Activated CD4-positive, alpha-beta T cell treated with anti-CD3 and anti-CD28 coated beads, Interleukin-2, amount 50 U/mL, for 48 hours (primary cell): ENCODE measurements at regions not wholly inside any gene's neighbourhood (a gene's known extent, or its start where the extent isn't known, plus 50 kb on each side); places are given as distances from the start of the nearest gene placed in this dataset.

Experiments
- DNase-seq, 2 experiments: peaks; one replicate each; pipeline ENCODE4 v3.0.0-alpha.2; 2020

DNA sequence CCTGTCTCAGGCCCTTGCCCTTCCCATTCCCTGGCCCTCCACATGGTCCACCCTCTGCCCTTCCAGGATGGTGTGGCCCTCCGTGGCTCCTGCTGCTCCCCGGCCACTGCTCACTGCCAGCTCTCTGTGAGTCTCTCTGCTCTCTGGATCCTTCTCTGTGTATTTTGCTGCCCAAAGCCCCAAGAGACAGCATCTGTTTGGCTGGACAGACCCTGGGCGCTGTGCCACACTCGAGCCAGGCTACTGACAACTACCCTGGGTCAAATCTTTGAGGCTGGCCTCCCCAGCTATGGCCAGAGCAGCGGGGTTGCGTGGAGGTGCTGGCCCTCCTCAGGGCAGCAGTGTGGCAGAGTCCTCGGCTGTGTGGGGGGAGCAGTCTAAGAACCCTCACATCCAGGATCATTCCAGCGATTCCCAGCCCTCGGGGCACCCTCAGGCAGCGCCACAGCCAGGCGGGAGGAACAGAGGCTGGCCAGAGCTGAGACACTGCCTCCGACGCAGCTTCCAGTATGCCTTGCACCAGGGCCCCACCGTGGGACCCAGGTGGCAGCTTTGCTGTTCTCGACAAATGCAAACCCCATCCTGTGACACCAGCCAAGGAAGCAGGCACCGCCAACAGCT lies 139.4 kb upstream of the GLI2 start:
- DNase-seq, result no peak

GRCh38 chr2:120596990-120597594 lies 138.6 kb upstream of the GLI2 start:
- no peak for DNase-seq

GRCh38 chr2:120597595-120598193 lies 138.0 kb upstream of the GLI2 start:
- DNase-seq, result no peak

DNA sequence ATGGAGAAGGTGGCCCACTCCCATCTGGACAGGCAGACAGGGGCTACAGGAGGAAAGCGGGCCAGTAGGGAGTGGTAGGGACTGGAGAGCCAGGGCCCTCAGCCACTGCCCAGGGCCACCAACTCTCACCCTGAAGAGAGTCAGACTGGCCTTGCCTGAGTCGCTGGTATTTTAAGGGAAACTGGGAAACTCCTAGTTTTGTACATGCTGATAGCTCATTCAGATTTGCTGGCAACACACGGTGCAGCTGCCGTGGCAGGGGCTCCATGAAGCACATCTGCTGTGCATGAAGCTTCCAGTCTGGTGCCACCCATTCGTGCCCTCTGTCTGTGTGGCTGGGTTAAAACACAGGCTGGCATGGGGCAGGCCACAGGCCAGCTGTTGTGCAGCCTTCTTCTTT lies 137.3 kb upstream of the GLI2 start:
- DNase-seq, result no peak

GRCh38 chr2:120599072-120599471 lies 136.6 kb upstream of the GLI2 start:
- no peak for DNase-seq

GRCh38 chr2:120599656-120600055 lies 136.0 kb upstream of the GLI2 start:
- no peak for DNase-seq

DNA sequence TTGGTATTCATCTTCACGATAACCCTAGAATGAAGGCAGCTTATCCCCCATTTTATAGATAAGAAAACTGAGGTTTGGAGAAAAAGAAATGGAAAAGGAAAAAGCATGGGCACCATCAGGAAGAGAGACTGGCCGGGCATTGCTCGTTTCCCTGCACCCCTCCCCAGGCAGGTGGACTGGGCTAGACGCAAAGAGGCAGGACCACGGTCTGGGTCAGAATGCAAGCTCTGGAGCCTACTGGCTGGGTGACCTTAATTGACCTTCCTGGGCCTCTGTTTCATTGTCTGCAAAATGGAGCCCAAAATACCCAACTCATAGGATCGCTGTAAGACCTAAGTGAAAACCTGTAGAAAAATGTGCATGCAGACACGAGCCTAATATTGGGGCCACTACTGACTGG lies 135.3 kb upstream of the GLI2 start:
- no peak for DNase-seq

DNA sequence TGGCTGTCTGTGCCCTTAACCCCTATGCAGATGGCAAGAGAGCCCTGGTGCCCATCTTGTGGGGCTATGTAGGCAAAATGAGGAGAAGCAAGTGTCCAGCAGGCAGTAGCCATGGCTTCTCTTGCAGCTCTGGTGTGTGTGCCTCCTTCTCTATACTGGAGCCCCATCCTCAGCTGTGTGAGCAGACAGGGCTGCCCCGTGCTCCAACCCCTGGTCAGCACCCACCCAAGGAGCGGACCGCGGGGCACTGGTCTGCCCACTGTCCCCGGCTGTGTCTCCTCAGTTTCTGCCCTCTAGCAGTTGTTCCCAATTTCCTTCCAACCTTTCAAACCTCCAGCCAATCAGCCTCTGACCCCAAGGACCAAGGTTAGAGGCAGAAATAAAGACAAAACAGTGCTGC lies 134.9 kb upstream of the GLI2 start:
- DNase-seq, result no peak

DNA sequence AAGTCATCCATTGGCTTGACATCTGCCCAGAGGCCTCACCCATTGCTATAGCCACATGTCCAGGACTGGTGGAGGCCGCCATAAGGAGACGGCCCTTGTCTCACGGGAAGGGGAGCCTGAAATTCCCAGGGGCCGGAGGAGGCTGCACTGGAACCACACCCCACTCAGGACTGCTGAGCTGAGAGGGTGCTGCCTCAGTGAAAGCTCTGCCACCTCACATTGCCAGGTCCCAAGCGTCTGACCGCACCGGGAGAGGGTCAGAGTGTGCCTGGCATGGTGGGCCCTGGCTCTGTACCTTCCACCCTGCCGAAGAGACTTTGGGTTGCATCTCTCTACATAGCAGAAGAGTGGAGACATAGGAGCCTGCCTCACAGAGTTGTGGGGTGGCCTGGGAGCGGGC lies 134.1 kb upstream of the GLI2 start:
- no peak for DNase-seq

GRCh38 chr2:120602251-120602650 lies 133.4 kb upstream of the GLI2 start:
- no peak for DNase-seq

- no peak for DNase-seq
Observed at GRCh38 chr2:120604767-120605166, 130.9 kb upstream of the GLI2 start.

- DNase-seq, result no peak
Observed at GRCh38 chr2:120605231-120605935, 130.3 kb upstream of the GLI2 start.

DNA sequence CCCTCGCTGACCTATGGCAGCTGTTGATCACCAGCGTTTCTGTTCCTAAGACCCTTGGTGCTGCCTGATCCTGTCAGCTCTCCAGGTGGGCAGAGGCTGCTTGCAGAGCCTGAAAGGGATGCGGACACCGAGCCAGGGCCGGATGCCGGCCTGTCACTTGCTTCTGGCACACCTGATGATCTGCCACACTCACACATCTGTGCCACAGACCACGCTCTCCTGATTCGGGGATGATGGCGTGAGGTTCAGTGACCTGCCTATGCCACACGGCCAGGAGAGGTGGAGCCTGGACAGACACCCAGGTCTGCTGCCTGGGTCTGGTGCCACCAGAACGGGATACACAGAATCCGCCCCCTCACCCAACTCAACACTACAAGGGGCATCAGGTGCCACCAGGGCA lies 129.4 kb upstream of the GLI2 start:
- DNase-seq, result no peak

DNA sequence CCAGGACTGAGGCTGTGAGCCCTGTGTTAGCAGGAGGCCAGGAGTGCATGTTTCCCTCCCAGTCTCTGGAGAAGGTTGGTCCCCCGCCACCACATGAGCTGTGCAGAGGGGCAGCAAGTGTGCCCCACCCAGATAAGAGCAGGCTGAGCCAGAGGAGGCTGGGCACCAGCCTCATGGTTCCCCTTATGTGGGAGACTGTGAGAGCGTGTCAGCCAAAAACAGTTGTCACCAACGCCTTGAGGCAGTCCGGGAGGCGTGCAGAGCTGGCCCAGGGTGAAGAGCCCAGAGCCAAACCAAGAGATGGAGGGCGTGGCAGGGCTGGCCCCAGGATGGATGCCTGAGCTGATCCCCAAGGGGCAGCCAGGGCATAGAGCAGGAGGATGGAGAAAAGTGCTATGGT lies 128.7 kb upstream of the GLI2 start:
- no peak for DNase-seq

- DNase-seq, result no peak
Observed at GRCh38 chr2:120607506-120607905, 128.2 kb upstream of the GLI2 start.

GRCh38 chr2:120607996-120608395 lies 127.7 kb upstream of the GLI2 start:
- DNase-seq, result no peak

DNA sequence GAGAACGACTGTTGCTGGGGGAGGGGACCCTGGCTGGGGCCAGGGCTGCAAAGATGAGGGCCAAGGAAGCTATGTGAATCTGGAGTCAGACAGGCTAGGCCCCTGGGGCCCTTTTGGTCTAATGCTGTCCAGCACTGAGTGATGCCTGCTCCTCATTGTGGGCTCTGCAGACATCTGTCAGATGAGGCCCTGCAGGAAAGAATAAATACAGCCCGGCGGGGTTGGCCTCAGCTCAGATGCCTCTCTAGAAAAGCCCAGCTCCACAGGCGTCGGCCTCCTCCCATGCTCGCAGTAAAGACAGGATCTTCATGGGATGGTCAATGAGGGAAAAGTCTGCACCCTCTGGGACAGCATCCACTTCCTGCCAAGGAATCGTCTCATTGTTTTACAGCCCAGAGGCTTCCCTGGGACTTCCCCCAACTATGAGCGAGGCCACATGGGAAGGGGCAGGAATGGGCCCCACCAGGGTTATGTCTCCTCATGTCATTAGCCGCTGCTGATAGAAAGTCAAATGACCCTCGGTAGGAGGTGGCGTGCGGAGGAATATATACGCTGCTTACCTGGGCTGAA lies 125.8 kb upstream of the GLI2 start:
- no peak for DNase-seq

DNA sequence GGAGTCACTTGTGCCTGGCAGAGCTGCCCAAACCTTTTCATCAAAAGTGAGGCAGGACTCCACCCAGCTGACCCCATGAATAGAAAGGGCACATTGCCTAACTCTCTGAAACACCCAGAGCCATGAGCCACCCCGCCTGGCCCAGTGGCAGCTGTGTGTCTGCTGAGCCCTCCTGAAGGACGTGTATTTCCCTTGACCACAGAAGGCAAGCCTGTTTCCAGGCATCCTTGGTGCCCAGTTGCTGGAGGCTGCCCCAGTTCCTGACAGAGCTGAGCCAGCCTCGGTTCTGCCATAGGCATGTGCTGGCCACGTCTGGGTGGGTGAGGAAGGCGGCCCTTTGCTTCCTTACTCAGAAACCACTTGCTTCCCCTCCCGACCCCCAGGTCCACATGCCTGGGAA lies 124.7 kb upstream of the GLI2 start:
- DNase-seq, result no peak

DNA sequence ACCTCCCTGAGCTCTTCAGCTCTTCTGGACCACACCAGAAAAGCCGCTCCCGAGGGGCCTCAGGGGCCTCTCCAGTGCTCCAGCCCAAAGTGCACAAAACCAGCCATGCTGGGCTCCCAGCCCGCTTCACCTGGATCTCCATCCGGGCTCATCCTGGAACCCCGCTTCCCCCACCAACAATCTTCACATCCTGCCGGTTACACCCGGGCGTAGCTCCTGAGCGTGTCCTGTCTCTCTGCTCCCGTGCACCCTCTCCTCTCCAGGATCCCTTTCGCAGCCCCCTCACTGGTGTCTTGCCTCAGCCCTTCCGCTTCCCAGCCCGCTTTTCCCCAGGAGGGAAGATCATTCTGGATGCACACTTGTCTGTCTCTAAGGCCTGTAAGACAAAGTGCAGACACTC lies 123.7 kb upstream of the GLI2 start:
- no peak for DNase-seq

GRCh38 chr2:120612471-120612870 lies 123.2 kb upstream of the GLI2 start:
- no peak for DNase-seq

DNA sequence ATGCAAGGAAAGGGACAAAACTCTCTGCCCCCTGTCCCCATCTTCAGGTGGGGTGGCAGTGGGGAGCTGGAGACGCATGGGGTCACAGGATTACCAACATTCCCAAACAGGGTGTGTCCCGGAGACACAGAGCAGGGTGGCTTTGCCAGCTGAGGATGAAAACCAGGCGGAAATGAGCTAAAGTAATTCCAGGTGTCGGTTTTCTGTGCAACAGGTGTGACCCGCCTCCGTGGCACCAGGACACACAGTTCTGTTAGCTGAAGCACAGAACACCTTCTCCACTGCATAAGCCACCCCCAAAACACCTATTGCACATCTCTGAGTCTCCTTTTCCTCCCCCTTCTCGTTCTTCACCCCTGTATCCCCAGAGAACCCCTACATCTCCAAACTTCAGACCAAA lies 122.7 kb upstream of the GLI2 start:
- no peak for DNase-seq

- no peak for DNase-seq
Observed at GRCh38 chr2:120613742-120614571, 121.7 kb upstream of the GLI2 start.

DNA sequence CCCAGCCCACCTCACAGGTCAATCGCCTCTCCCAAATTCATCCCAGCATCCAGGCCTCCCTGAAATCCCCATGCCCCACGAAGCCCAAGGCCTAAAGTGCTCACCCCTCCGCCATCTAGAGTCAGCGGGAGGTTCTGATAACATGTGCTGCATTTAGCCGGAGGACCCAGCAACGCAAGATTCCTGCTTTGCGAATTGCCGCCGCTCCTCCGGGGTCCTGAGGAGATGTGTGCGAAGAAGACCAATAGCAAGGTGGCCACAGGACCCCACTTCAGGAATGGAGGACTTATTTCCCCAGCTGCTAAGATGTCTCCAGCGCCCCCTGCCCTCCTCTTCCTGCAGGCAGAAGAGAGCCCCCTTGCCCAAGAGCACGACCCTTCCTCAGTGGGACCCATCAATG lies 120.8 kb upstream of the GLI2 start:
- DNase-seq, result no peak
